ENCODE measurements at regions not wholly inside any gene's neighbourhood (a gene's known extent, or its start where the extent isn't known, plus 50 kb on each side); places are given as distances from the start of the nearest gene placed in this dataset.

GRCh38 chr14:71534506-71534905, 397.7 kb upstream of the RGS6 start:
- Histone ChIP-seq H3K9me2 (replicated peaks; ENCODE audit: low read length) (no peaks in the 10 kb centered on the region), H3K4me1 (ENCODE audit: insufficient read depth, low read length) (no peaks in the 10 kb centered on the region), H3K79me2 (ENCODE audit: low read length) (peaks cover 22% of the 10 kb centered on the region; the same call in 1 of the 2 replicates), H3K27me3 (ENCODE audit: low read length) (no peaks in the 10 kb centered on the region), H3K27ac (ENCODE audit: low read length) (no peak overlapping the region), H3K36me3 (ENCODE audit: low read depth, low read length) (peaks cover 5% of the 10 kb centered on the region; the same call in 1 of the 2 replicates), H2AFZ (ENCODE audit: low read length) (no peak overlapping the region), H3F3A (ENCODE audit: low read length, unreplicated experiment) (no peaks in the 10 kb centered on the region), H3K9me3 (ENCODE audit: low read length) (no peaks in the 10 kb centered on the region), H3K9ac (ENCODE audit: low read length) (no peak overlapping the region), H3K4me2 (ENCODE audit: low read length) (no peak overlapping the region), H3K4me3 (ENCODE audit: low read length) (no peak overlapping the region), H4K20me1 (ENCODE audit: low read length) (0 out of 2 replicates have a peak, but pooled peaks cover 7% of the 10 kb centered on the region)
- no TSS peak for BruUV-seq (replicated peaks)
- intact Hi-C loops (cut with micrococcal nuclease): no loop called here
- DNase-seq (no peak), ATAC-seq (no peak)
- POLR2A ChIA-PET (ENCODE audit: unreplicated experiment): no interaction called here
- CTCF ChIA-PET: no interaction called here
- no peak for TF ChIP-seq EZH2 (IDR thresholded peaks at IDR 0.05; ENCODE audit: low read length, unreplicated experiment)
- TF ChIP-seq CTCF (conservative IDR thresholded peaks at IDR 0.05; ENCODE audit: low read depth, low read length): no peak

GRCh38 chr14:71536015-71536740, 396.1 kb upstream of the RGS6 start:
- intact Hi-C loops (cut with micrococcal nuclease): loop anchor here (5.0 kb wide), 1 partner anchor 214 kb away; the partner anchor contains the start of gene SIPA1L1
- no peak overlapping the region for H2AFZ ChIP-seq (ENCODE audit: low read length)
- H3K4me1 ChIP-seq (ENCODE audit: insufficient read depth, low read length): no peaks in the 10 kb centered on the region
- H3K27me3 ChIP-seq (ENCODE audit: low read length): no peaks in the 10 kb centered on the region
- ChIA-PET CTCF (no interaction called here), POLR2A (ENCODE audit: unreplicated experiment) (interaction anchor here (0.6 kb wide), 1 partner anchor 116 kb away, joined by 8 read pairs; no protein-coding TSS in a partner anchor)
- no peak overlapping the region for H3K9ac ChIP-seq (ENCODE audit: low read length)
- no peak overlapping the region for H3K4me3 ChIP-seq (ENCODE audit: low read length)
- no peak overlapping the region for H3K27ac ChIP-seq (ENCODE audit: low read length)
- 0 out of 2 replicates have a peak, but pooled peaks cover 3% of the 10 kb centered on the region for H3K36me3 ChIP-seq (ENCODE audit: low read depth, low read length)
- H3K4me2 ChIP-seq (ENCODE audit: low read length): no peak overlapping the region
- TF ChIP-seq EZH2 (IDR thresholded peaks at IDR 0.05; ENCODE audit: low read length, unreplicated experiment) (no peak), EZH2phosphoT487 (IDR thresholded peaks at IDR 0.05; ENCODE audit: borderline replicate concordance, low read length) (no peak), CTCF (conservative IDR thresholded peaks at IDR 0.05; ENCODE audit: low read depth, low read length) (no peak)
- H3K9me3 ChIP-seq (ENCODE audit: low read length): no peaks in the 10 kb centered on the region
- DNase-seq (no peak), ATAC-seq (no peak)
- H3F3A ChIP-seq (ENCODE audit: low read length, unreplicated experiment): no peaks in the 10 kb centered on the region
- 0 out of 2 replicates have a peak, but pooled peaks cover 7% of the 10 kb centered on the region for H4K20me1 ChIP-seq (ENCODE audit: low read length)
- no TSS peak for BruUV-seq (replicated peaks)
- no peaks in the 10 kb centered on the region for H3K9me2 ChIP-seq (replicated peaks; ENCODE audit: low read length)
- H3K79me2 ChIP-seq (ENCODE audit: low read length): peaks cover 25% of the 10 kb centered on the region; the same call in 1 of the 2 replicates
